ENCODE measurements at regions not wholly inside any gene's neighbourhood (a gene's known extent, or its start where the extent isn't known, plus 50 kb on each side); places are given as distances from the start of the nearest gene placed in this dataset.
"Not testable (repeated sequence)": the region's sequence is repeated elsewhere in the genome, so short reads cannot be mapped to it uniquely, and the experiment has no call there.

- not testable (repeated sequence) for TF ChIP-seq POLR2AphosphoS5 (IDR thresholded peaks at IDR 0.05; ENCODE audit: low read depth, low read length); POLR2A (IDR thresholded peaks at IDR 0.05; ENCODE audit: low read depth, low read length); TAF1 (IDR thresholded peaks at IDR 0.05; ENCODE audit: low read depth, low read length); PAX5 (IDR thresholded peaks at IDR 0.05; ENCODE audit: insufficient read depth, low read length, severe bottlenecking)
Measured at GRCh38 chrY:9177641-9178040, 159.6 kb upstream of the TSPY4 start.
